K562 (cell line): ENCODE measurements at regions not wholly inside any gene's neighbourhood (a gene's known extent, or its start where the extent isn't known, plus 50 kb on each side); places are given as distances from the start of the nearest gene placed in this dataset.

Experiments
- ATAC-seq: fragments of 200-7000 bp; cut with Tn5 transposase; 3 replicates; pipeline ENCODE4 v1.9.1; 2020; ENCODE audit warnings: moderate library complexity
- BruUV-seq: library from RNA; stranded (reverse); fragments of 400-500 nt; replicated peaks from 2 replicates; lab custom pipeline; 2021; lab: Mats Ljungman, UMichigan
- CTCF ChIA-PET: fragments of 300-600 bp; formaldehyde crosslinking; extraction: SDS; loops from one replicate; lab custom pipeline; 2021; ENCODE audit warnings: low intra/inter-chr PET ratio; lab: Yijun Ruan, JAX
- POLR2A ChIA-PET: fragments of 300-600, 350-650 bp; sonication (Branson Sonifier 250); formaldehyde crosslinking; extraction: SDS; loops from one replicate; lab custom pipeline; 2021; ENCODE audit warnings: antibody characterized with exemption, inconsistent platforms; lab: Yijun Ruan, JAX
- DNase-seq, 4 experiments: peaks; one replicate each; pipeline versions ENCODE4 v3.0.0 to v3.0.0-alpha.2; 2011 to 2018; ENCODE audit warnings: low spot score in 3 of 4, mixed read lengths in 3 of 4; ENCODE audit errors: extremely low read depth in 1 of 4
- FAIRE-seq: peaks from 2 replicates; lab custom pipeline; 2011; peaks lifted over from hg19 to GRCh38; lab: Jason Lieb, UNC
- H2AFZ ChIP-seq: 2 replicates; pipeline ENCODE4 v1.6.0; 2011; ENCODE audit warnings: low read depth, low read length, control low read depth, inconsistent platforms
- H3K27ac ChIP-seq: fragments of 200-600 bp; 3 replicates; pipeline ENCODE4 v1.8.0; 2011; ENCODE audit warnings: low read depth, mild to moderate bottlenecking, control low read depth, inconsistent platforms, low read length, moderate library complexity, mixed read lengths; ENCODE audit errors: extremely low read depth
- H3K27me3 ChIP-seq, 2 experiments: fragments of 300-600 bp in 1 of 2; 2 replicates in 1 of 2; 3 replicates in 1 of 2; pipeline versions ENCODE4 v1.6.0 to v1.8.0; 2011; ENCODE audit warnings: inconsistent platforms in 2 of 2, low read length in 2 of 2, mild to moderate bottlenecking in 1 of 2, mixed read lengths in 1 of 2, moderate library complexity in 1 of 2; ENCODE audit not compliant: control insufficient read depth in 2 of 2, insufficient read depth in 2 of 2
- H3K36me3 ChIP-seq: fragments of 300-600 bp; 3 replicates; pipeline ENCODE4 v1.8.0; 2011; ENCODE audit warnings: mild to moderate bottlenecking, low read length, inconsistent platforms; ENCODE audit not compliant: control insufficient read depth, insufficient read depth
- H3K4me1 ChIP-seq, 2 experiments: fragments of 200-600 bp in 1 of 2; replicated peaks in 1 of 2; 2 replicates in 1 of 2; 3 replicates in 1 of 2; pipeline versions ENCODE4 v1.5.1 to v1.8.0; 2011; ENCODE audit warnings: inconsistent platforms in 2 of 2, low read length in 2 of 2, mild to moderate bottlenecking in 1 of 2, mixed read lengths in 1 of 2, moderate library complexity in 1 of 2; ENCODE audit not compliant: control insufficient read depth in 2 of 2, insufficient read depth in 2 of 2
- H3K4me2 ChIP-seq: 2 replicates; pipeline ENCODE4 v1.6.1; 2011; ENCODE audit warnings: low read length, control low read depth, inconsistent platforms, mixed read lengths; ENCODE audit not compliant: insufficient read depth
- H3K4me3 ChIP-seq: fragments of 200-600 bp; sonication (generic), shearing (Covaris generic); 2 replicates; pipeline ENCODE4 v1.5.1; 2016; ENCODE audit warnings: control low read depth, inconsistent platforms
- H3K79me2 ChIP-seq: fragments of 200-600 bp; 3 replicates; pipeline ENCODE4 v1.8.0; 2011; ENCODE audit warnings: low read length, inconsistent platforms; ENCODE audit not compliant: control insufficient read depth, insufficient read depth
- H3K9ac ChIP-seq, 2 experiments: 2 replicates each; pipeline versions ENCODE4 v1.6.0 to v1.6.1; 2011; ENCODE audit warnings: low read depth in 2 of 2, low read length in 2 of 2, control low read depth in 1 of 2, inconsistent platforms in 1 of 2, mild to moderate bottlenecking in 1 of 2, mixed read lengths in 1 of 2; ENCODE audit not compliant: insufficient read depth in 1 of 2
- H3K9me1 ChIP-seq: one replicate; pipeline ENCODE4 v1.6.0; 2011; ENCODE audit warnings: inconsistent platforms, mild to moderate bottlenecking, low read length, moderate library complexity; ENCODE audit not compliant: control insufficient read depth, insufficient read depth
- H3K9me3 ChIP-seq: replicated peaks from 2 replicates; pipeline ENCODE4 v1.5.1; 2011; ENCODE audit warnings: low read depth, low read length, inconsistent platforms; ENCODE audit not compliant: control insufficient read depth, insufficient read depth
- H4K20me1 ChIP-seq: replicated peaks from 2 replicates; pipeline ENCODE4 v1.6.1; 2011; ENCODE audit warnings: low read length, inconsistent platforms, mixed read lengths; ENCODE audit not compliant: control insufficient read depth, insufficient read depth
- C11orf30 ChIP-seq: fragments of 450-650 bp; IDR thresholded peaks from 2 replicates; pipeline ENCODE4 v1.6.1; 2016; ENCODE audit warnings: low read depth, mild to moderate bottlenecking
- FOXM1 ChIP-seq, 2 experiments: fragments of 450-650 bp in 1 of 2; sonication (generic) in 1 of 2; formaldehyde crosslinking in 1 of 2; IDR thresholded peaks; 2 replicates each; pipeline versions ENCODE4 v1.6.1 to v1.9.0; 2017 to 2022; ENCODE audit warnings: low read depth in 2 of 2, mild to moderate bottlenecking in 2 of 2, missing genetic modification reagents in 1 of 2, moderate library complexity in 1 of 2
- RBM34 ChIP-seq: fragments of 200-400 bp; formaldehyde crosslinking; IDR thresholded peaks from 2 replicates; pipeline ENCODE4 v1.6.1; 2018; ENCODE audit warnings: low read length, borderline replicate concordance; ENCODE audit not compliant: insufficient read depth
- WGBS: fragments of 100-300 bp; shearing (Covaris generic); methylation state at CpG from one replicate; pipeline ENCODE4 v1.1.6; 2016; ENCODE audit warnings: low coverage, mixed read lengths; ENCODE audit not compliant: insufficient coverage; ENCODE audit errors: missing lambda C conversion rate; 5-methylcytosine and 5-hydroxymethylcytosine counted together
- in situ Hi-C: fragments of 300-500 bp; cut with MboI; formaldehyde crosslinking; loops from 4 replicates; pipeline ENCODE4 v1.15.0; 2018; ENCODE audit warnings: inconsistent platforms, mixed read lengths
- intact Hi-C: fragments of 100-400 bp; cut with micrococcal nuclease; formaldehyde crosslinking; loops from 2 replicates; pipeline ENCODE4 v1.14.2; 2022
- TF ChIP-seq, protein P1 (sequence below): fragments of 450-650 bp; IDR thresholded peaks from 2 replicates; pipeline ENCODE4 v1.6.1; 2016; ENCODE audit warnings: low read depth

DNA sequence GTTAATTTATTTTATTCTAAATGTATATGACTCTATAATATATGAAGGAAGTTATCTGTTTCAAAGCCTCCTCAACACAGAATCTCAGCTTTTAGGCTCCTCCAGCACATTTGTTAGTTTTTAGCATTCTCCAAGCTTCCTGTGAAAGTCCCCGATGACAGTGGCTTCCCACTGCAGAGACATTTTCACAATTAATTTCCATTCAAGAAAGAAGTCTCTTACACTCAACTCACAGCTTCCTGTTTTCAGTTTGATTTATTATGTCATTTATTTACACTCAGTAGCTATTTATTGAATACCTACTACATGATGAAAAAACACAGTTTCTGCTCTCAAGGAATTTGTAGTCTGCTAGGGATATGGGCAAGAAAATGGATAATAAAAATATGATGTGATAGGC lies 2228.2 kb upstream of the WWC1 start:
- no peaks in the 10 kb centered on the region for H3K4me1 ChIP-seq
- H3K9me1 ChIP-seq = no peaks in the 10 kb centered on the region
- no TSS peak for BruUV-seq
- POLR2A ChIA-PET = no interaction called here
- H3K79me2 ChIP-seq = no peaks in the 10 kb centered on the region
- H3K36me3 ChIP-seq = no peaks in the 10 kb centered on the region
- H3K27ac ChIP-seq = no peak overlapping the region
- no peak overlapping the region for H3K4me2 ChIP-seq
- H4K20me1 ChIP-seq = no peaks in the 10 kb centered on the region
- peaks cover 2% of the 10 kb centered on the region; the same call in 1 of the 2 replicates for H3K9me3 ChIP-seq
- WGBS = 0% methylated on average over 1 of the region's 1 CpG
- TF ChIP-seq RBM34 = no peak
- TF ChIP-seq C11orf30 = no peak
- TF ChIP-seq, protein P1, sequence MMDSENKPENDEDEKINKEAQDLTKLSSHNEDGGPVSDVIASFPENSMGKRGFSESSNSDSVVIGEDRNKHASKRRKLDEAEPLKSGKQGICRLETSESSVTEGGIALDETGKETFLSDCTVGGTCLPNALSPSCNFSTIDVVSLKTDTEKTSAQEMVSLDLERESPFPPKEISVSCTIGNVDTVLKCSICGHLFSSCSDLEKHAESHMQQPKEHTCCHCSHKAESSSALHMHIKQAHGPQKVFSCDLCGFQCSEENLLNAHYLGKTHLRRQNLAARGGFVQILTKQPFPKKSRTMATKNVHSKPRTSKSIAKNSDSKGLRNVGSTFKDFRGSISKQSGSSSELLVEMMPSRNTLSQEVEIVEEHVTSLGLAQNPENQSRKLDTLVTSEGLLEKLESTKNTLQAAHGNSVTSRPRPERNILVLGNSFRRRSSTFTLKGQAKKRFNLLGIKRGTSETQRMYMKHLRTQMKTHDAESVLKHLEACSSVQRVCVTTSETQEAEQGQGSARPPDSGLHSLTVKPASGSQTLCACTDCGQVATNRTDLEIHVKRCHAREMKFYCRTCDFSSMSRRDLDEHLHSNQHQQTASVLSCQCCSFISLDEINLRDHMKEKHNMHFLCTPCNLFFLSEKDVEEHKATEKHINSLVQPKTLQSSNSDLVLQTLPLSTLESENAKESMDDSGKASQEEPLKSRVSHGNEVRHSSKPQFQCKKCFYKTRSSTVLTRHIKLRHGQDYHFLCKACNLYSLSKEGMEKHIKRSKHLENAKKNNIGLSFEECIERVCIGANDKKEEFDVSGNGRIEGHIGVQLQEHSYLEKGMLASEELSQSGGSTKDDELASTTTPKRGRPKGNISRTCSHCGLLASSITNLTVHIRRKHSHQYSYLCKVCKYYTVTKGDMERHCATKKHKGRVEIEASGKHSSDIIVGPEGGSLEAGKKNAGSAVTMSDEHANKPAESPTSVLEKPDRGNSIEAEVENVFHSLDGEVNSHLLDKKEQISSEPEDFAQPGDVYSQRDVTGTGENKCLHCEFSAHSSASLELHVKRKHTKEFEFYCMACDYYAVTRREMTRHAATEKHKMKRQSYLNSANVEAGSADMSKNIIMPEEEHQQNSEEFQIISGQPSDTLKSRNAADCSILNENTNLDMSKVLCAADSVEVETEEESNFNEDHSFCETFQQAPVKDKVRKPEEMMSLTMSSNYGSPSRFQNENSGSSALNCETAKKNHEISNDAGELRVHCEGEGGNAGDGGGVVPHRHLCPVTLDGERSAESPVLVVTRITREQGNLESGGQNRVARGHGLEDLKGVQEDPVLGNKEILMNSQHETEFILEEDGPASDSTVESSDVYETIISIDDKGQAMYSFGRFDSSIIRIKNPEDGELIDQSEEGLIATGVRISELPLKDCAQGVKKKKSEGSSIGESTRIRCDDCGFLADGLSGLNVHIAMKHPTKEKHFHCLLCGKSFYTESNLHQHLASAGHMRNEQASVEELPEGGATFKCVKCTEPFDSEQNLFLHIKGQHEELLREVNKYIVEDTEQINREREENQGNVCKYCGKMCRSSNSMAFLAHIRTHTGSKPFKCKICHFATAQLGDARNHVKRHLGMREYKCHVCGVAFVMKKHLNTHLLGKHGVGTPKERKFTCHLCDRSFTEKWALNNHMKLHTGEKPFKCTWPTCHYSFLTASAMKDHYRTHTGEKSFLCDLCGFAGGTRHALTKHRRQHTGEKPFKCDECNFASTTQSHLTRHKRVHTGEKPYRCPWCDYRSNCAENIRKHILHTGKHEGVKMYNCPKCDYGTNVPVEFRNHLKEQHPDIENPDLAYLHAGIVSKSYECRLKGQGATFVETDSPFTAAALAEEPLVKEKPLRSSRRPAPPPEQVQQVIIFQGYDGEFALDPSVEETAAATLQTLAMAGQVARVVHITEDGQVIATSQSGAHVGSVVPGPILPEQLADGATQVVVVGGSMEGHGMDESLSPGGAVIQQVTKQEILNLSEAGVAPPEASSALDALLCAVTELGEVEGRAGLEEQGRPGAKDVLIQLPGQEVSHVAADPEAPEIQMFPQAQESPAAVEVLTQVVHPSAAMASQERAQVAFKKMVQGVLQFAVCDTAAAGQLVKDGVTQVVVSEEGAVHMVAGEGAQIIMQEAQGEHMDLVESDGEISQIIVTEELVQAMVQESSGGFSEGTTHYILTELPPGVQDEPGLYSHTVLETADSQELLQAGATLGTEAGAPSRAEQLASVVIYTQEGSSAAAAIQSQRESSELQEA = no peak
- TF ChIP-seq FOXM1 (IDR thresholded peaks at IDR 0.05; ENCODE audit: low read depth) = no peak
- TF ChIP-seq FOXM1 (CRISPR knock-in tag; IDR thresholded peaks at IDR 0.05; ENCODE audit: low read depth) = no peak
- TF ChIP-seq, all 486 proteins: peak for 0
- intact Hi-C loops = no loop called here
- no peak for ATAC-seq
- CTCF ChIA-PET = no interaction called here
- FAIRE-seq = no peak
- Histone ChIP-seq H3K27me3 (no peaks in the 10 kb centered on the region), H3K9ac (no peak overlapping the region), H3K4me3 (no peak overlapping the region), H2AFZ (no peak overlapping the region)
- DNase-seq = no peak
- in situ Hi-C loops = no loop called here
